D341Med (cell line): ENCODE measurements at regions not wholly inside any gene's neighbourhood (a gene's known extent, or its start where the extent isn't known, plus 50 kb on each side); places are given as distances from the start of the nearest gene placed in this dataset.
"Not testable (repeated sequence)": the region's sequence is repeated elsewhere in the genome, so short reads cannot be mapped to it uniquely, and the experiment has no call there.

Experiments
- DNase-seq: peaks from one replicate; pipeline ENCODE4 v3.0.0; 2012; ENCODE audit warnings: low spot score

DNA sequence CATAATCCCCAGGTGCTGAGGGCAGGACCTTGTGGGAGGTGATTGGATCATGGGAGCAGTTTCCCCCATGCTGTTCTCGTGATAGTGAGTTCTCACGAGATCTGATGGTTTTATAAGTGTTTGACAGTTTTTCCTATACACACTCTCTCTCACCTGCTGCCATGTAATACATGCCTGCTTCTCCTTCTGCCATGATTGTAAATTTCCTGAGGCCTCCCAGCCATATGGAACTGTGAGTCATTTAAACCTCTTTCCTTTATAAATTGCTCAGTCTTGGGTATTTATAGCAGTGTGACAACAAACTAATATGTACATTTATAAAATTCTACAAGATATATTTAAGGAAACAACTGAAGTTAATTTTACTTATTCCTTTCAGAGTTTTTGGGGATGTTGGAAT lies 170.8 kb upstream of the BET1 start:
- DNase-seq: no peak

DNA sequence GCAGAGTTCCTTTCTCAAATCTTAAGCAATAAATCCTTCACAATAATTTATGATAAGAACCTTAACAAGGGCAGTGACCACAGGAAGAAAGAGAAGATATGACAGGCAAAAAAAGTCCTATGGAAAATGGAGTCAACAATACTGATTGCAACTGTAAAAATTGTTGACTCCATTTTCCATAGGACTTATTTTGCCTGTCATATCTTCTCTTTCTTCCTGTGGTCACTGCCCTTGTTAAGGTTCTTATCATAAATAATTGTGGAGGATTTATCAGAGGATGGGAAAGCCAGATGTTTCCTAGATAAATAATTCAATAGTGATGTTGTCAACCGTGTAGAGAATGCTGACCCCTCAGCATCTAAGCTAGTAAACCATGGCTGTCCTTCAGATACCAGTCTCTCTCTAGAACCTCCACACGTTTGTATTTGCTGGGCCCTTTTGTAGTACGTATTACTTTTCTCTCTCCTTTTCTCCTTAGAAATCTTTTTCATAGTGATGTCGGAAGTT lies 172.6 kb upstream of the BET1 start:
- no peak for DNase-seq

DNA sequence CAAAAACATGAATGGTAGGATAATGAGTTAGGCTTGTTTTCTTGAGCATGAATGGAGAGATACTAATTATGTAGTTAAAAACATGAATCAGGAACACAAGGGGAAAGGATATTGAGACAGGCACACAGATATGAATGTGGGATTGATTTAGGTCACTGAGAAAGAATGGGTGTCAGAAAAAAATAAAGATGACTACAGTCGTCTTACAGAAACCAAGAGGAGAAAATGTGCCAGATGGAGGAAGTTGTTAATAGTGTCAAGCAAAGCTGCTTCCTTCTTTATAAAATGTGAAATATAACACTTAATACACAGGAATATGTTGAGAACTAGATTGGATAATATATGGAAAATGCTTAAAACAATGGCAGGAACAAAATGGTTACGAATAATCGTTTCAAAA lies 173.3 kb upstream of the BET1 start:
- no peak for DNase-seq

DNA sequence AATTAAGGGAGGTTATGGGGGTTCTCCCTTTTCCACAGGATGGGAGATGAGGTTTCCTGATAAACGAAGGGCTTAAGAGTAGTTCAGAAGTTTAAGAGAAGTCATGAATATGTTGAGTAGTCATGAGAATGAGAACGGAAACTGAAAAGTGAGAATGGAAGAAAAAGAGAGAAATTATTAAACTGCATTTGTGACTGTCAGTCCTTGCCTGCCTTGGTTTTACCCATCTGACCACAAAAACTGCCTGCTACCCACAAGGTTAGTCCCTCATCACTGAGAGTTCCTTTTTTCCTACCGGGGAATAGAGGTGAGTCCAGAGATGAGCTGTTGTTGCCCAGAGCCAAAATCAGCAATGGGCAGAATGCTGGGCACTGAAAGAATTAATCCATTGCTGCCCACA lies 174.1 kb upstream of the BET1 start:
- DNase-seq: no peak

DNA sequence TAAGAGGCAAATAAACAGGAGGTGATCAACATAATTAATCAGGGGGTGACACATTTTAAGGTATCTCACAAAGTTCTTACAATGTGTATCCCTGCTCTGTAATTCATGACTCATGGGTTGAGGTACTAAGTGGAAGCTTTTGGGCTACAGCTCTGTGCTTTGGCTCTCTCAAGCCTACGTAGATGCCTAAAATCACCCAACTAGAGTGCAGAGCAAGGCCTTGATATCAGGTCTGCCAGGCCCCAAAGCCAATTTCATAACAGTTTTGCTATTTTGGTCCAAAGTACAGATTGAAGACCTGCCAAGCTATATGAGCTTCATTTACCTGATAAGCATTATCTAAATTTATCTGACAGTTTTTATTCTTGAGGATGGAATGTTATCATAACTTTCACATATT lies 175.3 kb upstream of the BET1 start:
- DNase-seq: no peak

DNA sequence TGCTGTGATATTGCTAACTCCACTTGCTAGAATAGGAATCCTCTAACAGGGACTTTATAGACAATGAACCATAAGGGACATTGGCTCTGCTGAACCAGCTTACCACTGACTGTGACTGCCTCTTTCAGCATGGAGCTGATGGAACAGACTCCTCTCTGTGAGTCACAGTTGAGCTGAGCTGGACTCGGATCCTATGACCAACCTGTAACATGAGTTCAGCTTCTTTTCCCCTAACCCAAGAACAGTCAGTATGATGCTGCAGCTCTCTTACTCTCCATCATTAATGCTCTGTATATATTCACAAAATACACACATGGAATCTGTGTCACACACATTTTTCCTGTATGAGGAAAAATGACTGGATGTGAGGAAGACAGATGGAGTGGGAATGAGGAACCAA lies 177.9 kb upstream of the BET1 start:
- no peak for DNase-seq

DNA sequence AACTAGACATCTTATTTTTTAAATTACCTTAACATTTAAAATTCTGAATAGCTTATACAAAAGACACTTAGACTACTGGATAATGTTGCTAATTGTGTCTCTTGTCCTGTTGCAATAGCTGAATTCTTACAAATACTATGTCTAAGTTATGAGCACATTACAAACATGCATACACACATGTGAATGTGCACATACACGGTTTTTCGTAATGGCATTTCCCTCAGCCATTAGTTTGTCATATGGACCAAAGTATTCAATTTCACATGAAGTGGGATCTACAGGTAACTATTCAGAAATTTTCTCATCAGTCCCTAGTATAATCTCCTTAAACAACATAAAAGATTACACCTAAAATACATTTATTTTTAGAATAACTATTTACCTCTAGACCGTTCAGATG lies 178.6 kb upstream of the BET1 start:
- no peak for DNase-seq

DNA sequence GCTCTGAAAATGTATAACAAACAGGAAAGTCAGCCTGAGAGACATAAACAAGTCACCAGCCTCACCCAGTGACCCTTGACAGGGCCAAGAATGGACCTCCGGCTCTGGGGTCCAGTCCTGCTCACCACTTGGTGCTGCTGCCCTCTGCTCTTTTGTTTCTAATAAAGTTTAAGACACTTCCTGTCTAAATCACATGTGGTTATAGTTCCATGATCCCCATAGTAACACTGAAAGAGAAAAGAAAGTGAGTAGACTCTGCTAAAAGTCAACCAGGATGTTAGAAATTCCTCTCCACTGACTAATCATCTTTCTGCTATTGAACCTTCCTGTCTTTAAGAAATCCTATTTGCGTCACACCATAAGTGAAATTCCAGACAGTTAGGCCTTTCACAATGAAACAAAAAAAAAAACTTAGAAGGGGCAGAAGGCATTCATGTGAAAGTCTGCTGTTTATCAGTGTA lies 179.2 kb upstream of the BET1 start:
- DNase-seq: no peak

DNA sequence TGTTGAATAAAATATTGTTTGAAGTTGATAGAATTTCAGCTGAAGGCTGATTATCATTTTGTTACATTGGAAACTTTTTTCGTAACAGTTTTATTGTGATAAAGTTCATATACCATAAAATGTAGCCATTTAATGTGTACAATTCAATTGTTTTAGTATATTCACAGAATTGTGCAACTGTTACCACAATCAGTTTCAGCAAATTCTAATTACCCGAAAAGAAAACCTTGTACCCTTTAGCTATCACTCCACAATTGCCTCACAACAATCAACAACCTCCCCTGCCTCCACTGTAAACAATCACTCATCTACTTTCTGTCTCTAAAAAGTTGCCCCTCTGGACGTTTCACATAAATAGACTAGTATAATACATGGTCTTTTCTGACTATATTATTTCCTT lies 179.7 kb upstream of the BET1 start:
- DNase-seq: no peak

DNA sequence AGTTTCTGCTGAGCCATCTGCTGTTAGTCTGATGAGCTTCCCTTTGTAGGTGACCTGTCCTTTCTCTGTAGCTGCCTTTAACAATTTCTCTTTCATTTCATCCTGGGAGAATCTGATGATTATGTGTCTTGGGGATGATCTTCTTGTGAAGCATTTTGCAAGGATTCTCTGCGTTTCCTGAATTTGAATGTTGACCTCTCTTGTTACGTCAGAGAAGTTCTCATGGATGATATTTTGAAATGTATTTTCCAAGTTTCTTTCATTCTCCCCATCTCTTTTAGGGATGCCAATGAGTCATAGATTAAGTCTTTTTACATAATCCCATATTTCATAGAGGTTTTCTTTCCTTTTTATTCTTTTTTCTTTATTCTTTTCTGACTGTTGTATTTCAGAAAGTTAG lies 184.2 kb upstream of the BET1 start:
- DNase-seq: no peak

DNA sequence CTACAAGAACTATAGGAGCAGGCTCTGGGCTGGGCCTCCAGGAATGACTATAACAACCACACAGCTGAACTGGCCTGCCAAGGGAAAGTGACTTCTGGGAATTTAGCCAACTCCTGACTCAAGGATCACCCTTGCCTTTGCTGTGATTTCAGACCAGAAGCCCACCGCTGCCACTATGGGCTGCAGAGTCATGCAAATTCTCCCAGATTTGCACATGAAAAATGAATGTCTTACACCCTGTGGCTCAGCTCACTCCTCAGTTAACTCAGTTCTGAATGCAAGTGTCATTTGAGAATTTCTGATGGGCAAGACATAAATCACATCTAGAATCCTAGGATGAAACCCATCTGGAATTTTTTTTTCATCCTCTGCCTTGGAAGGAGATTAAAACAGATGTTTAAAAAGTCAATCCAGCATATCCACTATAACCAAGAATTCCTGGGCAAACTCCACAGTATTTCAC lies 186.5 kb upstream of the BET1 start:
- no peak for DNase-seq

DNA sequence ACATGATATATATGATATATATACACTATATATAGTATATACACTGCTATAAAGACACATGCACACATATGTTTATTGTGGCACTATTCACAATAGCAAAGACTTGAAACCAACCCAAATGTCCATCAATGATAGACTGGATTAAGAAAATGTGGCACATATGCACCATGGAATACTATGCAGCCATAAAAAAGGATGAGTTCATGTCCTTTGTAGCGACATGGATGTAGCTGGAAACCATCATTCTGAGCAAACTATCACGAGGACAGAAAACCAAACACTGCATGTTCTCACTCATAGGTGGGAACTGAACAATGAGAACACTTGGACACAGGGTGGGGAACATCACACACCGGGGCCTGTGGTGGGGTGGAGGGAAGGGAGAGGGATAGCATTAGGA lies 190.3 kb upstream of the BET1 start:
- not testable (repeated sequence) for DNase-seq

DNA sequence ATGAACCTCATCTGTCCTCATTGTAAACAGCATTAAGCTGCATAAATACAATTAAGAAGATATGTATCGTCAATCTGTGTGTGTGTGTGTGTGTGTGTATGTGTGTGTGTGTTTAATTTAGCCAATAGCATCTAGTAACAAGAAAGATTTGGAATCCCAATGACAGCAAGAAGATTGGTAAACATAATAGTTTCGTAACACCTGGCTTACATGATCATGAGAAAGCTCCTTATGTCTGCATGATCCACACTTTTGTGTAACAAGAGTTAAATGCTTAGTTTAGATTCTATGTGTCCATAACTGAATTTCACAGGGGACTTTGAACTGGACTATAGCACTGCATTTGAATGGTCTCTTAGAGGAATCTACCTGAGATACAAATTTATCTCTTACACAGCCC lies 191.0 kb upstream of the BET1 start:
- DNase-seq: no peak

DNA sequence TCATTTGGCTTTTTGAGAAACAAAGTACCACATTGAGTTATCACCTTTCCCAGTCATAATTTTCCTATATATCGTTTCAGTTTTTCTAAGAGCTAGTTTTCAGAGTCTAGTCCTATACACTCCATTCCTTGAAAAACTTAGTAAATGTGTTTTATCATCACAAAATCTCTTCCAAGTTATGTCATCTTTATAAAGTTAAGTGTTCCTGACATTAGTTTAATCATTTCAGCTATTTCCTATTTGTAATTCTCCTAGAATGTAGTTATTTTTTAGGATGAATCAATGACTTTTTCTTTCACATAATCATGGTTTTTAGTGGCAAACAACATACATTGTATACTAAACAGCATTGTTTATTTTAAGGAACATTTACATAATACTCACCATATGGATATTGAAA lies 191.7 kb upstream of the BET1 start:
- DNase-seq: no peak

DNA sequence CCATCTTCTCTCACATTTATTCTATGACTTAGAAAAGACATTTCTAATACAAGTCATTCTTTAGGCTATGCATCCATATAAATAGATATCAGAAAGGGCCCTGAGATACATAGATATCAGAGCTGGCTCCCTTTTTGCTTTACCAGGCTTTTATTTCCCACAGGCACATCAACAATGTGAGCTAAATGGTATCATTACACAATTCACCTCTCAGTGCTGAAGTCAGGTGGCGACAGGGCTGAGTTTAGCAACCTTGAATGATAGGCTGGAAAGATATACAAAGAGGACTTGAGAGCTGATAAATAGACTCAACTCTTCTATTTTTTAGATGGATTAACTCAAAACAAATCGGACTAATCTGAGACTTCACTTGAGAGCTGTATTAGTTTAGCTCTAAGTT lies 189.2 kb upstream of the COL1A2 start:
- DNase-seq: no peak

DNA sequence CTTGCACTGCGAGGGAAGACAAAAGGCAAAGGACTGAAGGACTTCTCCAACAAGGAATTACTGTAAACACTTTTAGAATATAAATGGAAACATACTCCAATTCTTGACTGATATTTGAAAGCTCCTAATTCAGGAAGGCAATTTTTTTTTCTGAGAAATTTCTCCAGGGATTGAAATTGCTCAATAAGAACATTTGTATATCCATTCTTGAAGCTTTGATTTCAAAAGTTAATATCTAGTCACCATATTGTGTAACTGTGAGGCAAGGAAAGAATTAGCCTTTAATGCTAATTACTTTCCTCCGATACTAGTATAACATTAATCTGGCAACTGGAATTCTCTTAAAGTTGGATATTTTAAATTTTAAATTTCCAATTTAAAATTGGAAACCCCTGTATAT lies 188.4 kb upstream of the COL1A2 start:
- no peak for DNase-seq

DNA sequence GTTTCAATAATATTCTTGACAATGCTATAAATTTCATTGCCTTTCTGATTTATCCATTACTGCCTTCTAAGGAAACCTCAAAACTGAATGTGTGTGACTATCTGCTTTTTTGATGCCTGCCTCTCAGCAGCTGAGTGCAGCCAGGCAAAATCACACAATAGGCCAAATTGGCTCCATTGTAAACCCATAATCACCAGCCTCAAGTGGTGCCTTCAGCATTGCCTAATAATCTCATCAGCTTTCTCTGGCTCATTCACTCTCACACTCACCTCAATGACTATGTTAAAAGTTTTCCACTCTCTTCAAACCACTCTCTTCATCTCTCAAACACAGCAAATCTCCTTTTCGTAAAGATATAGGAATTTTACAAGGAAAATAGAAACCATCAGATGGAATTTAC lies 182.5 kb upstream of the COL1A2 start:
- no peak for DNase-seq

DNA sequence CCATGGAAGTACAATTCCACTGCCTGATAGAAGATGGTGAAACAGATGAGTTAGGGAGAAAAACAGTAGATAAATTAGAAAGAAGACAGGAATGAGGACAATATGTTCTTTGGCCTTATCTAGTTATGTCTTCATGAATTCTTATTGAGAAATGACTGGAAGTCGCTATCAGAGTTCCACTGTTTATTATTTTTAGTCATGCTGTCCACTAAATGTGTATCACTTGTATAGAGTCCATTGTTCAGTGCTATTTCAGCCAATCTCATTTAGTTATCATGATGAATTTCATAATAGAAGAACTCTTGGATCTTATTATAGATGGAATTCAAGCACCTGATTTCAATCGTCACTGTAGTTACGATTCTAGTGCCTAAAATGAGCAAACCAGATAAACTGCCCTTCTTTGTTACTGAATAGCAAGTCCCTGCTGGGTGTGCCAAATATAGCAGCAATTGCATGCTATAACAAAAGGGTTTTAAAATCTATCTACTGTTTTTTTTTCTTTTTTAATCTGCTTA lies 177.7 kb upstream of the COL1A2 start:
- DNase-seq: no peak

DNA sequence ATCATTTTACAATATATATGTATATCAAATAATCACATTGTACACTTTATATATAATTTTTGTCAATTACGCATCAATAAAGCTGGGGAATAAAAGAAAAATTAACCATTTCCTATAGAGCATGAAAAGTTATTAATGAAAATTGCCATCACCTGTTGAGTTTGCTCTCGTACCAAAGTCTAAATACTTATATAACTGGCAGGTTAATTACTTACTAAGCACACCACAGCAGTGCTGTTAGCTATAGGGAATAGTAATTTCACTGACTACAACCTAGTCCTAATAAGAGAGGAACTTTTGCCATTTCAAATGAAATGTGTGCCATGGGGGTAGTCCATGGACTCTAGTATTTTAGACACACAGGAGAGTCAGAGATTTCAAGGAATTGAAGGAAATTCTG lies 176.9 kb upstream of the COL1A2 start:
- DNase-seq: no peak

DNA sequence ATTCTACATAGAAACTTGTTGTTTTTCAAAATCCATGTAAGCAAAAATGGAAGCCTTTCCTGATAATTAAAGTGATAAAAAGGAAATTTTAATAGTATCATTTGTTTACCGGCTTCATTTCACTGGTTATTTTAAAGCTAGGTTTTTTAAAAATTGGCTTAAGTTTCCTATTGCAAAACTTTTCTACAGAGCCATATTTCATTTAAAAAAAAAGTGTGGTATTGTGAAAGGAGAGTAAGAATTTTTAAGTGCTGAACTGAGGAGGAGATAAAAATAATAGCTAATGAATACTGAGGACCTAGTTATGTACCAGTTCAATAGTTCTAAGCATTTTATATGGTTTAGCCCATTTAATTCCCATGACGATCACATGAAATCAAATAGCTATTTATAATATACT lies 172.2 kb upstream of the COL1A2 start:
- no peak for DNase-seq

DNA sequence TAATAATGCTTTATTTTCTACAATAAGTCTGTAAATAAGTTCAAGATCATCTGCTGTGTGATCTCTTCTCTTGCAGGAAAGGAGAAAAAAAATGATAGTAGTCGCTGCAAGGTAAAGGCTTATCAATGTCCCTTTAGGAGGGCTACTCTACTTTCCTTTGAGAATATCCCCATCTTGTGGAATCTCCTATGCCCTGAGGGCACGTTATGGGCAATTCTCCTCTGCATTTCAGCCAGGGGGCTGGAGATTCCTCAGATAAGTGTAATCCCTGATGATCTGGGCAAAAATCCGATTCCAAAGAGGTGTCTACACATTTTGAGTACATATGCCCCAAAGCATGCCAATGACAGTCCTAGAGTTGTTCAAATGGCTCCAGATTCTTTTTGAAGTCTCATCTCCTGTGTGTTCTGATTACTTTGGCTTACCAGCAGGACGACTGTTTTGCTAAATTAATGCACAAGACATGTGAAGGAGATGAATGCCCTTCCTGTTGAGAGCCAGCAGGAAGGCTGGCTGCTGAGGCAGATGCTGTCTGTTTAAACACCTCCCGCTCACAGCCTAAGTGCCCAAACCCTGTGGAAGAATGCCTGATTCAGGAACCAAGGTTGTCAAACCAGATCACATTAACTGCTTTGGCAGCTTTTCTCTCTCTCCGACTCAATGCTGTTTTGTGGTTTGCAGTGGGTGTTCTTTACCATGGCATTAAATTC lies 171.2 kb upstream of the COL1A2 start:
- DNase-seq: peak; percentile 43

DNA sequence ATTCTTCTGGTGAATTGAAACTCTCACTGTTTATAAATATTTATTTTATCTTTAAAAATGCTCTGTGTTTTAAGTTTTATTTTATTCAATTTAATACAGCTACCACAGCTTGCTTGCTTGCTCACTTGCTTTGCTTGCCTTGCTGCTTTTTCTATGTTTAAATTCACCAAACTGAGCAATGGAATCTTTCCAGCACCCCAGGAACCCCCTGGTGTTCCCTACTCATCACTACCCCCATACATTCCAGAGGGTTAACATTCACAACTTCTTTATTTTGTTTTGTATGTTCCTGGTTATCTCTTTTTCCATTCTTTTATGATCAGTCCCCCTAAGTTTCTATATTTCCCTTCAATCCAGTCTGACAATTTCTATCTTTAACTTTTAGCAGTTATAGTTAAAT lies 166.5 kb upstream of the COL1A2 start:
- DNase-seq: no peak

DNA sequence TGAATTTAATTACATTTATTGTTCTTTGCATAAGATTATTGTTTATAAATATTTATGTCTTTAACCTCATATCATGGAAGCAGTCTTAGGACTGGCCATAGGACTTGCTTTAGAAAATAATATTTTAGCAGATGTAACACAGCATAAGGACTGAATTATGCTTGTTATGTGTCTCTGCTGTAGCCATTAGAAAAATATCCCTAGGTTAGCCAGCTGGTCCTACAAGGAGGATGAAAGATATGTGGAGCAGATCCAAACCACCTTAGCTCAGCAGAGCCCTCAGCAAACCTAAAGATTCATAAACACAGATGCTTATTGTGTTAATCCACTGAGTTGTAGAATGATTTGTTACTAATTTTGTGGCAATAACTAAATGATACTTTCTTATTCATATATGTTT lies 166.0 kb upstream of the COL1A2 start:
- no peak for DNase-seq

DNA sequence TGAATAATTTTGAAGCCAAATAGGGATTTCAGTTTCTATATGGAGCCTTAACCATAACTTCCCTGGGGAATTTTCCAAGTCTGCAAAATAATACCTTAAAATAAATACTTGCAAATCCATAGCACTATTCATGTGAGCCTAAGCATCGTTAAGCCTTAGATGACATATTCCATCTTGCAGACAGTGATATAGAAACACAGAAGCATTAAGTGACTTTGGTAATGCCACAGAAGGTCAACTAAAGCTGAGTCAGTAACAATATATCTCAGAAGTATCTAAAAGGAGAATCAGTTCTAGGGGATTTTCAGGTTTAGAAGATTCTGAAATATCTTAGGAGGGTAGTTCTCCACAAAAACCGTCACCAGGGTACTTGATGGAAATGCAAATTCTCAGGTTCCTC lies 163.4 kb upstream of the COL1A2 start:
- no peak for DNase-seq
